HUES48 (cell line): ENCODE measurements at regions not wholly inside any gene's neighbourhood (a gene's known extent, or its start where the extent isn't known, plus 50 kb on each side); places are given as distances from the start of the nearest gene placed in this dataset.

Source experiments
- H3K27ac ChIP-seq: one replicate; pipeline ENCODE4 v1.7.0; 2013; ENCODE audit warnings: low read depth, low read length, inconsistent platforms
- H3K27me3 ChIP-seq: 2 replicates; pipeline ENCODE4 v1.6.1; 2013; ENCODE audit warnings: mild to moderate bottlenecking, low read length; ENCODE audit not compliant: control insufficient read depth, insufficient read depth
- H3K36me3 ChIP-seq: 2 replicates; pipeline ENCODE4 v1.6.1; 2013; ENCODE audit warnings: low read length; ENCODE audit not compliant: control insufficient read depth, insufficient read depth
- H3K4me1 ChIP-seq: 2 replicates; pipeline ENCODE4 v1.6.1; 2013; ENCODE audit warnings: mild to moderate bottlenecking, low read length; ENCODE audit not compliant: control insufficient read depth, insufficient read depth
- H3K4me3 ChIP-seq: 2 replicates; pipeline ENCODE4 v1.5.1; 2013; ENCODE audit warnings: mild to moderate bottlenecking, low read depth, low read length
- H3K9ac ChIP-seq: 2 replicates; pipeline ENCODE4 v1.6.1; 2013; ENCODE audit warnings: mild to moderate bottlenecking, low read depth, low read length, moderate library complexity
- H3K9me3 ChIP-seq: 2 replicates; pipeline ENCODE4 v1.6.1; 2013; ENCODE audit warnings: low read length; ENCODE audit not compliant: control insufficient read depth, insufficient read depth

- Histone ChIP-seq H3K27ac (no peak overlapping the region), H3K4me3 (no peak overlapping the region), H3K9ac (no peak overlapping the region), H3K36me3 (no peaks in the 10 kb centered on the region), H3K4me1 (peaks cover 18% of the 10 kb centered on the region), H3K27me3 (no peaks in the 10 kb centered on the region), H3K9me3 (no peaks in the 10 kb centered on the region)
Measured at GRCh38 chr2:62302631-62303435, 106.9 kb downstream of the B3GNT2 start.

DNA sequence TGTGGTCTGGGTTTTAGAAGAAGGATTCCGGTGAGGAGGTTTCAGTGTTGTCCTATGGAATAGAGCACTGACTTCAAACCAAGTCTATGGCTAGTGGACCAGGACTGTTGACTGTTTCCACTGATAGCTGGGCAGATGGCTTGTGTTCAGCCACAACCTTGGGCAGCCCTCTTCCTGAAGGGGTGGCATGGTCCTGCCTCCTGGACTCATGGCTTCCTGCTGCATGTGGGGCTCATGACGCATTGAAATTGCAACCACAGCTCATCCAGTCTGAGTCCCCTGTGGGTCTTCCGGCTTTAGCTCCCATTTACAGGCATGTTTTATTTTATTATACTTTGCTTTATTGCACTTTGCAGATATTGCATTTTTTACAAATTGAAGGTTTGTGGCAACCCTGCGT lies 105.0 kb downstream of the B3GNT2 start:
- H3K36me3 ChIP-seq: no peaks in the 10 kb centered on the region
- peaks cover 11% of the 10 kb centered on the region for H3K4me1 ChIP-seq
- no peak overlapping the region for H3K9ac ChIP-seq
- no peak overlapping the region for H3K4me3 ChIP-seq
- H3K9me3 ChIP-seq: no peaks in the 10 kb centered on the region
- no peaks in the 10 kb centered on the region for H3K27me3 ChIP-seq
- H3K27ac ChIP-seq: no peak overlapping the region

DNA sequence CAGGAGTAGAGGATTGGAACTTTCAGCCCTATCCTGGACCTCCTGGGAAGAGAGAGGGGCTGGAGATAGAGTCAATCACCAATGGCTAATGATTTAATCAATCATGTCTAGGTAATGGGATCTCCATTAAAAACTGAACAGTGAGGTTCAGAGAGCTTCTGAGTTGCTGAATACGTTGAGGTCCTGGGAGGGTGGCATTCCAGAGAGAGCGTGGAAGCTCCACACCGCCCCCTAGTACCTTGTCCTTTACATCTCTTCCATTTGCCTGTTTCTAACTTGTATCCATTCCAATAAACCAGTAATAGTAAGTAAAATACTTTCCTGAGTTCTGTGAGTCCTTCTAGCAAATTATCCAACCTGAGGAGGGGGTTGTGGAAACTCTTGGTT lies 101.7 kb downstream of the B3GNT2 start:
- no peak overlapping the region for H3K9ac ChIP-seq
- peaks cover 11% of the 10 kb centered on the region for H3K4me1 ChIP-seq

GRCh38 chr2:62296832-62297623 lies 101.1 kb downstream of the B3GNT2 start:
- Histone ChIP-seq H3K4me3 (no peak overlapping the region), H3K27ac (no peak overlapping the region), H3K9ac (no peak overlapping the region), H3K4me1 (peaks cover 11% of the 10 kb centered on the region), H3K27me3 (no peaks in the 10 kb centered on the region), H3K9me3 (no peaks in the 10 kb centered on the region), H3K36me3 (no peaks in the 10 kb centered on the region)

More for the DNA sequence above, 101.7 kb downstream of the B3GNT2 start:
- Histone ChIP-seq H3K4me3 (no peak overlapping the region), H3K27me3 (no peaks in the 10 kb centered on the region), H3K27ac (no peak overlapping the region), H3K9me3 (no peaks in the 10 kb centered on the region), H3K36me3 (no peaks in the 10 kb centered on the region)

DNA sequence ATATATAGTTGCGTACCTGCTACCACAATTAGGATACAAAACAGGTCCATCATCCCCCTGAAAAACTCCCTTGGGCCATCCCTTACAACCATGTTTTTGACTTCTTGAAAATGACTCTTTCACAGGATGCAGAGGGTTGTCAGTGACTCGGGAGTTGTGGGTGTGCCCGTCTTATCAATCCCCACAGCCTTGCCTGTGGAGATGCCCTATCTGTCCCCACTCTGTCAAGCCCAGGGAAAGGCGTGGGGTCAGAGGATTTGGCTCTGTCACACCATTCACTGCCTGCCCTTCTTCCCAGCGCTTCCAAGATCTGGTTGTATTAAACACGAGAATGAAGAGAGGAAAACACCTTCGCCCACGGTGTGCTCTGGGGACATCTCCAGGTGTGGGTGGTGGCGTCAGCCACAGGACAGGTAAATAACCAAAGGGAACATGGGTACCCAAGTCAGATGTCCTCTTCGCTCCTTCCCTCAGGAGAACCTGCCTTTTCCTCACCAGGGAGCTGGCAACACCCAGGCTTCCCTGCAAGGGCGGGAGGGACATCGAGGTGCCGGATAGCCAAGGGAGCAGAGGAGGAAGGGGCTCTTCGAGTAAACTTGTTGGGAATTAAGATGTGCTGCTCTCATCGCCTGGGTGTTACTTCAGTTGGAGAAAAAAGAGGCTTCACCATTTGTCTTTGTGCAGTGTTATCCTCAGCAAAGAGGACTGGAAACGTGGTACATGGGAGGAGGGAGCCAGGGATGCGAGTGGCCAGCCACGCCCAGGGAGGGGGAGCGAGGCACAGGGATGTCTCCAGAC lies 100.3 kb downstream of the B3GNT2 start:
- Histone ChIP-seq H3K36me3 (no peaks in the 10 kb centered on the region), H3K4me3 (no peak overlapping the region), H3K27ac (no peak overlapping the region), H3K27me3 (no peaks in the 10 kb centered on the region), H3K9ac (no peak overlapping the region), H3K4me1 (peaks cover 11% of the 10 kb centered on the region), H3K9me3 (no peaks in the 10 kb centered on the region)

- Histone ChIP-seq H3K27me3 (no peaks in the 10 kb centered on the region), H3K36me3 (no peaks in the 10 kb centered on the region), H3K9me3 (no peaks in the 10 kb centered on the region), H3K9ac (peak overlapping the region; percentile 13; the same call in 1 of the 2 replicates), H3K4me1 (peaks cover 11% of the 10 kb centered on the region), H3K27ac (peak overlapping the region; percentile 88), H3K4me3 (no peak overlapping the region)
Measured at GRCh38 chr2:62293490-62294271, 97.8 kb downstream of the B3GNT2 start.

DNA sequence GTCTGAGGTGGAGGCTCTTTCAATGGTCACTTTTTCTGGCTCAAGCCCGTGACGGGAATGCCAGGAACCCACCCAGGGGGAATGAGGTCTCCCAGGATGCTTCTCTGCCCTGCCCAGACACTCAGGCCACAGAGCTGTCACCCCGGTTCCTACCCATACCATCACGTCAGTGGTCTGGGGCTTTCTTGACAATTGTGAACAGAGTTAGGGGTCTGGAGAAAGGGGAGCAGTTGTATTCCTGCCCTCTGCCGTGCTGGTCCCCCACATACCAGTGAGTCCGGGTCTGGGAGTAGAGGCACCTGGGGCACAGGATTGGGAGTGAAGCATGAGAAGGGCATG lies 97.2 kb downstream of the B3GNT2 start:
- Histone ChIP-seq H3K27me3 (no peaks in the 10 kb centered on the region), H3K4me1 (peaks cover 11% of the 10 kb centered on the region), H3K27ac (no peak overlapping the region), H3K36me3 (no peaks in the 10 kb centered on the region), H3K9me3 (no peaks in the 10 kb centered on the region), H3K9ac (no peak overlapping the region), H3K4me3 (no peak overlapping the region)

GRCh38 chr2:62292190-62292589 lies 96.3 kb downstream of the B3GNT2 start:
- Histone ChIP-seq H3K4me3 (no peak overlapping the region), H3K36me3 (no peaks in the 10 kb centered on the region), H3K4me1 (peaks cover 11% of the 10 kb centered on the region), H3K9ac (no peak overlapping the region), H3K9me3 (no peaks in the 10 kb centered on the region), H3K27ac (no peak overlapping the region), H3K27me3 (no peaks in the 10 kb centered on the region)

GRCh38 chr2:62291517-62292137 lies 95.7 kb downstream of the B3GNT2 start:
- no peak overlapping the region for H3K27ac ChIP-seq
- no peak overlapping the region for H3K4me3 ChIP-seq
- H3K9me3 ChIP-seq: no peaks in the 10 kb centered on the region
- no peak overlapping the region for H3K9ac ChIP-seq
- no peaks in the 10 kb centered on the region for H3K36me3 ChIP-seq
- H3K4me1 ChIP-seq: peaks cover 11% of the 10 kb centered on the region
- no peaks in the 10 kb centered on the region for H3K27me3 ChIP-seq

DNA sequence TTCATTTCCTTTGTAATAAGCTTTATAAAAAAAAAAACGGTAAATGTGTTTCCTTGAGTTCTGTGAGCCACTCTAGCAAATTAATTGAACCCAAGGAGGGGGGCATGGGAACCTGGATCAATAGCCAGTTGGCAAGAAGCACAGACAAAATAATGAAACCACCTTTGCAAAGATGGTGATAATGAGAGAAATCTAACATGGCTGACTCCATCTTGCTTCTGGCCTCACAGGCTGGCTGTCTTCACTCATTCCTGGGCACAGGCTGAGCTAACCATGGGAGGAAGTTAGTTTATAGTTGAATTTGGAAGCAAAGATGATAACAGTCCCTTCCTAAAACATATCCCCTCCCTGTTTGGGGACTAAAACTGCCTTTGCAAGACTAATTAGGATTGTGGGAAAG lies 95.1 kb downstream of the B3GNT2 start:
- Histone ChIP-seq H3K27me3 (no peaks in the 10 kb centered on the region), H3K9ac (no peak overlapping the region), H3K9me3 (0 out of 2 replicates have a peak, but pooled peaks cover 2% of the 10 kb centered on the region), H3K36me3 (no peaks in the 10 kb centered on the region), H3K4me1 (peaks cover 11% of the 10 kb centered on the region), H3K4me3 (no peak overlapping the region), H3K27ac (no peak overlapping the region)
